ENCODE measurements at regions not wholly inside any gene's neighbourhood (a gene's known extent, or its start where the extent isn't known, plus 50 kb on each side); places are given as distances from the start of the nearest gene placed in this dataset.

DNA sequence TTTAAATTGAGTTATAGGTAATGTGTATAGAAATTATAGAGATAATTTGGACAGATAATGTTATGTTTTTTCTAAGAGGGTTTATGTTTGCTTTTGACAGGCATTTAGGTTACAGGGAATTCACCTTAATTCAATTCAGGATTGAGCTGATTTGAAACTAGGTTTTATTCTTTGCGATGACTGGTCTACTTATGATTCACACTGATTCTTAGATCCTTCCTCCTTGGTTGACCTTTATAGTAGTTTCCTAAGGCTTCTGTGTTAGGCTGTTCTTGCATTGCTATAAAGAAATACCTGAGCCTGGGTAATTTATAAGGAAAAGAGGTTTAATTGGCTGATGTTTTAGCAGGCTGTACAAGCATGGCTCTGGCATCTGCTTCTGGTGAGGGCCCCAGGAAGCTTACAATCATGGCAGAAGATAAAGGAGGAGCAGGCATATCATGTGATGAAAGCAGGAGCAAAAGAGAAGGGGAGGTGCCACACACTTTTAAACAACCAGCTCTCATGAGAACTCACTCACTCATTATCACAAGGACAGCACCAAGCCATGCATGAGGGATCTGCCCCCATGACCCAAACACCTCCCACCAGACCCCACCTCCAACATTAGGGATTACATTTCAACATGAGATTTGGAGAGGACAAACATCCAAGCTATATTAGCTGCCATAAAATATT is 155.0 kb upstream of the SFRP2 start:
- Mint-ChIP-seq H3K27ac (ENCODE audit: unreplicated experiment) (no peak overlapping the region), H3K27me3 (ENCODE audit: unreplicated experiment) (no peaks in the 10 kb centered on the region), H3K4me3 (ENCODE audit: unreplicated experiment) (no peak overlapping the region), H3K36me3 (ENCODE audit: low read depth, unreplicated experiment) (no peaks in the 10 kb centered on the region), H3K4me1 (ENCODE audit: unreplicated experiment) (no peaks in the 10 kb centered on the region), H3K9me3 (ENCODE audit: unreplicated experiment) (no peaks in the 10 kb centered on the region)
- TF ChIP-seq, protein P1, sequence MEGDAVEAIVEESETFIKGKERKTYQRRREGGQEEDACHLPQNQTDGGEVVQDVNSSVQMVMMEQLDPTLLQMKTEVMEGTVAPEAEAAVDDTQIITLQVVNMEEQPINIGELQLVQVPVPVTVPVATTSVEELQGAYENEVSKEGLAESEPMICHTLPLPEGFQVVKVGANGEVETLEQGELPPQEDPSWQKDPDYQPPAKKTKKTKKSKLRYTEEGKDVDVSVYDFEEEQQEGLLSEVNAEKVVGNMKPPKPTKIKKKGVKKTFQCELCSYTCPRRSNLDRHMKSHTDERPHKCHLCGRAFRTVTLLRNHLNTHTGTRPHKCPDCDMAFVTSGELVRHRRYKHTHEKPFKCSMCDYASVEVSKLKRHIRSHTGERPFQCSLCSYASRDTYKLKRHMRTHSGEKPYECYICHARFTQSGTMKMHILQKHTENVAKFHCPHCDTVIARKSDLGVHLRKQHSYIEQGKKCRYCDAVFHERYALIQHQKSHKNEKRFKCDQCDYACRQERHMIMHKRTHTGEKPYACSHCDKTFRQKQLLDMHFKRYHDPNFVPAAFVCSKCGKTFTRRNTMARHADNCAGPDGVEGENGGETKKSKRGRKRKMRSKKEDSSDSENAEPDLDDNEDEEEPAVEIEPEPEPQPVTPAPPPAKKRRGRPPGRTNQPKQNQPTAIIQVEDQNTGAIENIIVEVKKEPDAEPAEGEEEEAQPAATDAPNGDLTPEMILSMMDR (IDR thresholded peaks at IDR 0.05; ENCODE audit: unreplicated experiment) = no peak
- DNase-seq (ENCODE audit: low spot score) = no peak

DNA sequence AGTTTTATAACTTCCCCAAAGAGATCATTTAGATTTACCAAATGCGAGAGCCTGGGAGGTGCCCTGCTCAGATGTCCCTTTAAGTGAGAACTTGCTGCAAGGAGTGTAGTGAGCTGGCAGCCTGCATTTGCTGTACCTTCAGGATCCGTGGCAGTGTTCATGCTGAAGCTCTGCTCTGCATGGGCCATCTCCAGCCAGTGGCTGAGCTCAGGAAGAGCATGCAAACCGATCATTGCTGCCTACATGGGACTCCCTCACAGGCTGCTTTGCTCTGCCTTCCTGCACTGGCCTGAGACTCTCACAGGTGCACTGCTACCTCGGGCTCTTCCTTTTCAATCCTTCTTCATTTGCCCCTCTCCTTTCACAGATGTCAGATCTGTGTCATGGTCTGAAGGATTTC is 152.0 kb upstream of the SFRP2 start:
- DNase-seq (ENCODE audit: low spot score) = no peak
- Mint-ChIP-seq H3K4me3 (ENCODE audit: unreplicated experiment) (no peak overlapping the region), H3K27ac (ENCODE audit: unreplicated experiment) (no peak overlapping the region), H3K4me1 (ENCODE audit: unreplicated experiment) (no peaks in the 10 kb centered on the region), H3K27me3 (ENCODE audit: unreplicated experiment) (no peaks in the 10 kb centered on the region), H3K9me3 (ENCODE audit: unreplicated experiment) (no peaks in the 10 kb centered on the region), H3K36me3 (ENCODE audit: low read depth, unreplicated experiment) (no peaks in the 10 kb centered on the region)
- TF ChIP-seq, protein P1 (IDR thresholded peaks at IDR 0.05; ENCODE audit: unreplicated experiment) = no peak

DNA sequence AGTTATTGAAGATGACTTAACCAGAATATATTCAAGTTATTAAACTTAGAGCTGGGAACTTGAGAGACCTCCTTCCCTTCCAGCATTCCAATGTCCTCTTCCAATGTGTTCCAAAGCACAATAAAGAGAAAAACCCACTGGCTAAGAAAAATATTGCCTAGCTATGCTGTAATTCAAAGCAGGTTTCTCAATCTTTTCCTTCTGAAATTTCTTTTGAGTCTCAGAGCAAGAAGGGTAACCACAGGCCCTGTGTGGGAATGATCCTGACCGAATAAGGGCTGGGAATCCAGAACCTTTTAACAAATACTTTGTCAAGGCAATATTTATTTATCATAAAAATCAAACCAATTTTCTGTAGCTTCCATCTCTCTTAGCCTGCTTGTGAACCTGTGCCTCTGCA is 150.7 kb upstream of the SFRP2 start:
- H3K27me3 Mint-ChIP-seq (ENCODE audit: unreplicated experiment) = no peaks in the 10 kb centered on the region
- no peak overlapping the region for H3K27ac Mint-ChIP-seq (ENCODE audit: unreplicated experiment)
- TF ChIP-seq, protein P1 (IDR thresholded peaks at IDR 0.05; ENCODE audit: unreplicated experiment) = no peak

DNA sequence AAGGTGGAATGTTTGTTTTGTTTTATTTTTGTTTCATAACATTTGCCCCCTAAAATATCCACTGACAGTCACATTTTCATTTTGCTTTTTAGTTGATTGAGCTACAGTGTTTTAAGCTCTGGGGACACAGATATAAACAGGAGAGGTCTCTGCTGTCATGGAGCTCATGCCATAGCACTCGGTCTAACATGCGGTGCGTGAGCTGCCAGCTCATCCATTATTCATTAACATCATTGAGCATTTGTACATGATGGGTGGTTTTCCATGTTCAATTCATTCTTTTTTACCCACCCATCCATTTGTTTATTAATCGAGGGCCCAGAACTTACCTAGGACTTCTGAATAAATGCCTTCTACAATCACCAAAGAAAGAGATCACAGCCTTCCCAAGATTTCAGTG is 150.1 kb upstream of the SFRP2 start:
- no peaks in the 10 kb centered on the region for H3K27me3 Mint-ChIP-seq (ENCODE audit: unreplicated experiment)
- TF ChIP-seq, protein P1 (IDR thresholded peaks at IDR 0.05; ENCODE audit: unreplicated experiment) = no peak
- H3K9me3 Mint-ChIP-seq (ENCODE audit: unreplicated experiment) = no peaks in the 10 kb centered on the region
- no peak overlapping the region for H3K4me3 Mint-ChIP-seq (ENCODE audit: unreplicated experiment)
- no peak overlapping the region for H3K27ac Mint-ChIP-seq (ENCODE audit: unreplicated experiment)
- no peaks in the 10 kb centered on the region for H3K4me1 Mint-ChIP-seq (ENCODE audit: unreplicated experiment)
- DNase-seq (ENCODE audit: low spot score) = no peak
- no peaks in the 10 kb centered on the region for H3K36me3 Mint-ChIP-seq (ENCODE audit: low read depth, unreplicated experiment)

More for the DNA sequence above, 150.7 kb upstream of the SFRP2 start:
- no peaks in the 10 kb centered on the region for H3K36me3 Mint-ChIP-seq (ENCODE audit: low read depth, unreplicated experiment)
- H3K4me3 Mint-ChIP-seq (ENCODE audit: unreplicated experiment) = no peak overlapping the region
- H3K4me1 Mint-ChIP-seq (ENCODE audit: unreplicated experiment) = no peaks in the 10 kb centered on the region
- H3K9me3 Mint-ChIP-seq (ENCODE audit: unreplicated experiment) = no peaks in the 10 kb centered on the region
- DNase-seq (ENCODE audit: low spot score) = no peak

DNA sequence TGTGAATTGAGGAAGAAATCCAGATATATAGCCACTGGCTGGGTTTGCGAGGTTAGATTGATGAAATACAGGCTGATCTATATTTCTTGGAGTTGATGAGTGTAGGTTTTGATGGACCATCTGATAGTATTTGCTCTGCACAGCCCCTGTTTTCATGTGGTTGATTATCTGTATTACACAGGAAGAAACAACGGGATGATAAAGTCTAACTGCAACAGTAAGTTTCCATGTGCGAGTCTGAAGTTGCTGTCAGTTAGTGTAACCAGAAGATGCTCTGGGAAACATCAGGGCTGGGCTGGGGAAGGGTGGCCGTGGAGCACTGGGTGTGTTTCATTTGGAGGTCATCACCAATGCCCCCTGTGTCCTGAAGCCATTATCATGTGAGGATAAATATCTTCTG is 148.4 kb upstream of the SFRP2 start:
- no peaks in the 10 kb centered on the region for H3K9me3 Mint-ChIP-seq (ENCODE audit: unreplicated experiment)
- no peaks in the 10 kb centered on the region for H3K27me3 Mint-ChIP-seq (ENCODE audit: unreplicated experiment)
- no peak for DNase-seq (ENCODE audit: low spot score)
- H3K4me3 Mint-ChIP-seq (ENCODE audit: unreplicated experiment) = no peak overlapping the region
- peaks cover 3% of the 10 kb centered on the region for H3K4me1 Mint-ChIP-seq (ENCODE audit: unreplicated experiment)
- H3K27ac Mint-ChIP-seq (ENCODE audit: unreplicated experiment) = no peak overlapping the region
- H3K36me3 Mint-ChIP-seq (ENCODE audit: low read depth, unreplicated experiment) = no peaks in the 10 kb centered on the region
- TF ChIP-seq, protein P1 (IDR thresholded peaks at IDR 0.05; ENCODE audit: unreplicated experiment) = no peak
